SK-N-SH (cell line): ENCODE measurements at regions not wholly inside any gene's neighbourhood (a gene's known extent, or its start where the extent isn't known, plus 50 kb on each side); places are given as distances from the start of the nearest gene placed in this dataset.
"Not testable (repeated sequence)": the region's sequence is repeated elsewhere in the genome, so short reads cannot be mapped to it uniquely, and the experiment has no call there.

ENCODE experiments used
- CTCF ChIP-seq: fragments of 200-600 bp; sonication (generic); IDR thresholded peaks from 2 replicates; pipeline ENCODE4 v1.6.1; 2017; ENCODE audit warnings: antibody characterized with exemption, mild to moderate bottlenecking, moderate library complexity
- EZH2phosphoT487 ChIP-seq: fragments of 200-600 bp; sonication (generic); IDR thresholded peaks from 2 replicates; pipeline ENCODE4 v1.6.1; 2017; ENCODE audit warnings: low read depth, mixed run types, mild to moderate bottlenecking, antibody characterized with exemption, moderate library complexity, borderline replicate concordance
- PBX3 ChIP-seq: IDR thresholded peaks from 2 replicates; pipeline ENCODE4; 2012
- SIN3A ChIP-seq: IDR thresholded peaks from 2 replicates; pipeline ENCODE4 v1.6.1; 2012; ENCODE audit warnings: low read depth, mild to moderate bottlenecking, low read length, moderate library complexity, borderline replicate concordance
- SMC3 ChIP-seq: IDR thresholded peaks from 2 replicates; pipeline ENCODE4 v1.6.1; 2012; ENCODE audit warnings: low read depth, low read length, improper control_type of control experiment
- USF2 ChIP-seq: fragments of 150-350 bp; IDR thresholded peaks from 2 replicates; pipeline ENCODE4 v1.6.1; 2017; ENCODE audit warnings: antibody characterized with exemption, low read length, low read depth, borderline replicate concordance
- ZBTB33 ChIP-seq: IDR thresholded peaks from 2 replicates; pipeline ENCODE4 v1.4.0; 2012; ENCODE audit warnings: low read depth, borderline replicate concordance

- not testable (repeated sequence) for TF ChIP-seq CTCF, SMC3, EZH2phosphoT487, ZBTB33, PBX3, USF2, SIN3A
These were observed 56.1 kb upstream of the H2AZ1 start for GRCh38 chr4:100006161-100006560.
